Esophagus (tissue), 2 donors: ENCODE measurements at regions not wholly inside any gene's neighbourhood (a gene's known extent, or its start where the extent isn't known, plus 50 kb on each side); places are given as distances from the start of the nearest gene placed in this dataset.

Source experiments
- H3K27ac ChIP-seq, 2 donors: one replicate each; pipeline ENCODE4 v1.5.1; 2013; ENCODE audit warnings: low read depth in 2 of 2, mild to moderate bottlenecking in 2 of 2, inconsistent platforms in 1 of 2, low read length in 1 of 2, moderate library complexity in 1 of 2
- H3K27me3 ChIP-seq, 2 donors: one replicate each; pipeline ENCODE4 v1.6.1; 2013; ENCODE audit warnings: low read length in 2 of 2, control low read depth in 1 of 2, mild to moderate bottlenecking in 1 of 2; ENCODE audit not compliant: insufficient read depth in 2 of 2, control insufficient read depth in 1 of 2
- H3K36me3 ChIP-seq, 2 donors: one replicate each; pipeline ENCODE4 v1.6.1; 2013; ENCODE audit warnings: low read length in 1 of 2; ENCODE audit not compliant: control insufficient read depth in 2 of 2, insufficient read depth in 2 of 2
- H3K4me1 ChIP-seq, 2 donors: one replicate each; pipeline ENCODE4 v1.6.1; 2013; ENCODE audit warnings: low read length in 1 of 2; ENCODE audit not compliant: control insufficient read depth in 2 of 2, insufficient read depth in 2 of 2
- H3K4me3 ChIP-seq, 2 donors: one replicate each; pipeline ENCODE4 v1.5.1; 2013; ENCODE audit warnings: low read length in 2 of 2, mild to moderate bottlenecking in 2 of 2, low read depth in 1 of 2, moderate library complexity in 1 of 2
- H3K9me3 ChIP-seq, 2 donors: one replicate each; pipeline ENCODE4 v1.6.1; 2013; ENCODE audit warnings: mild to moderate bottlenecking in 2 of 2, low read depth in 1 of 2, low read length in 1 of 2, moderate library complexity in 1 of 2; ENCODE audit not compliant: control insufficient read depth in 2 of 2, insufficient read depth in 1 of 2
- WGBS, 2 donors: extraction: QIAGEN DNeasy Blood & Tissue Kit; methylation state at CpG; one replicate each; pipeline ENCODE4 v1.1.7; 2013; 5-methylcytosine and 5-hydroxymethylcytosine counted together
- donor health status: healthy with polysubstance abuse.
- donor health status: Bipolar disorder and iron deficiency.

DNA sequence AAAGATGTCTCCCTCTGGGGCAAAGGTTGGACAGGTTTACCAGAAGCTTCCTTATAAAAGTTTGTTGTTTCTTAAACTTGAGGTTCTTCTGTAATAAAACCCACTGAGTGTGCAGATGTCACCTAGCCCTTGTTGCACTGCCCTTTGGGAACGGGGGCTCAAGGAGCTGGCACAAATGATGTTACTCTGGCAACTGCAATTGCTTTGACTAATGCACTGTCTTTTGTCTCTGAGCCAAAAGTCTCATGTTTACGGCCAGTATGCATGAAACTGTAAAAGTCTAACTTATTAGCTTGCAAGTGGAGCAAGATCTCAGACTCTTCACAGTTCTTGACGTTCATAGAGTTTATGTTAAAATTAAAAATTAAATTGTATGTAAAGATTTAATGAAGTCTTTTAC is 655.7 kb downstream of the EPHA7 start:
- WGBS, 2 donors = 61 to 66% methylated on average over 3 of the region's 3 CpGs

DNA sequence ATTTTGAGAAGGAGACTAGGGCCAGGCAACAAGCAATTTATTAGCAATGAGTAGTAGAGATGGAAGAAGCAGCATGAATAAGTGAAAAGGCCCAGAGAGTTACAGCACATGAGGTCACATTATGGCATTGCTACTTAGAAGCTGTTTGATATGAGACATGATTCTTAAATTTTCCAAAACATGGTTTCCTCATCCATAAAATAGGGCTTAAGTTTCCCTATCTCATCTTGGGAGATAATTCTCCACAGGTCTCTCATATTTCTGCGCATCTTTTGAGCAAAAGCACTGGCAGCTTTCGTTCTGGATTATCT is 656.1 kb downstream of the EPHA7 start:
- no peaks in the 10 kb centered on the region for H3K27me3 ChIP-seq
- no peaks in the 10 kb centered on the region for H3K9me3 ChIP-seq
- no peak overlapping the region for H3K27ac ChIP-seq
- H3K36me3 ChIP-seq = no peaks in the 10 kb centered on the region
- no peak overlapping the region for H3K4me3 ChIP-seq
- no peaks in the 10 kb centered on the region for H3K4me1 ChIP-seq
- 74 to 82% methylated on average over 2 of the region's 2 CpGs for WGBS, 2 donors

More for the DNA sequence above, 655.7 kb downstream of the EPHA7 start:
- no peak overlapping the region for H3K27ac ChIP-seq
- H3K4me1 ChIP-seq = no peaks in the 10 kb centered on the region
- H3K4me3 ChIP-seq = no peak overlapping the region
- no peaks in the 10 kb centered on the region for H3K9me3 ChIP-seq
- H3K36me3 ChIP-seq = no peaks in the 10 kb centered on the region
- no peaks in the 10 kb centered on the region for H3K27me3 ChIP-seq

GRCh38 chr6:92762443-92763273 is 656.7 kb downstream of the EPHA7 start:
- Histone ChIP-seq H3K9me3 (no peaks in the 10 kb centered on the region), H3K36me3 (no peaks in the 10 kb centered on the region), H3K27me3 (no peaks in the 10 kb centered on the region), H3K27ac (no peak overlapping the region), H3K4me3 (no peak overlapping the region), H3K4me1 (no peaks in the 10 kb centered on the region)
- WGBS, 2 donors = 54 to 63% methylated on average over 3 of the region's 3 CpGs

- WGBS, 2 donors = 56 to 70% methylated on average over 3 of the region's 3 CpGs
These were observed 660.2 kb downstream of the EPHA7 start for GRCh38 chr6:92759178-92759577.

DNA sequence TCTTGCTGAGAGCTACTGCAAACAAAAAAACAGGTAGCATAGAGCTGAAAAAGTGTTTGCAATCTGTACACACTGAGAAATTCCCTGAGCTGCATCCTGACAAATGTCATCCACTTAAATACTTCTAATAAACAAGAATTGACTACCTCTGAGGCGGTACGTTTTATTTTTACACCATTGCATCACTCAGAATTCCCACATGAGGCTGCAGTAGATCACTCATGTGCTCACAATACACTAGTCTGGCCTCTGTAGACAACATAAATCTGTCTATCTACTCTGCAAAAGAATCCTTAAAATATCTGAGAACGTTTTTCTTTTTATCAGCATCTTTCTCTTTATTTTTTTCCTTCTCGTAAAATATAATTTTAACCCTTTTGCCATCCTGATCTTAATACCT is 661.4 kb downstream of the EPHA7 start:
- 72% methylated on average over 4 of the region's 4 CpGs for WGBS, 2 donors
- H3K9me3 ChIP-seq = peaks cover 3 to 9% of the 10 kb centered on the region in 2 donors
- H3K4me1 ChIP-seq = no peaks in the 10 kb centered on the region
- no peaks in the 10 kb centered on the region for H3K27me3 ChIP-seq
- no peaks in the 10 kb centered on the region for H3K36me3 ChIP-seq
- no peak overlapping the region for H3K4me3 ChIP-seq
- H3K27ac ChIP-seq = no peak overlapping the region

More at GRCh38 chr6:92759178-92759577, 660.2 kb downstream of the EPHA7 start:
- Histone ChIP-seq H3K27ac (no peak overlapping the region), H3K36me3 (no peaks in the 10 kb centered on the region), H3K9me3 (peaks cover 0 to 4% of the 10 kb centered on the region in 2 donors), H3K4me1 (no peaks in the 10 kb centered on the region), H3K4me3 (no peak overlapping the region), H3K27me3 (no peaks in the 10 kb centered on the region)

DNA sequence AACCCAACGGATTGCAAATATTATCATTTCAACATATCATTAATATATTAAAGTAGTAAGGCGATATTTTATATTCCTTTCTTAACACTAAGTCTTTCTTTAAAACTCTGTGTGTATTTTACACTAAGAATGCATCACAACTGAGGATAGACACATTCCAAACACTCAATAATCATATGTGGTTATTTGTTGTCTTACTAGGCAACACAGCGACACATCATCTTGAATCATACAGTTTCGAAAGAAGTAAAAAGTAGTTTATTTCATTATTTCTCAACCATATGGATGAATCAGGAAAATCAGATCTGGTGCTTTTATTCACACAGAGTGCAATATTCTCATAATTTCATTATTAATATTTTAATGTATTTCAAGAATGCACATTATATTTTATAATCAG is 662.4 kb downstream of the EPHA7 start:
- Histone ChIP-seq H3K36me3 (no peaks in the 10 kb centered on the region), H3K4me1 (no peaks in the 10 kb centered on the region), H3K27me3 (no peaks in the 10 kb centered on the region), H3K27ac (no peak overlapping the region), H3K9me3 (peaks cover 3 to 9% of the 10 kb centered on the region in 2 donors), H3K4me3 (no peak overlapping the region)
- 81 to 85% methylated on average over 4 of the region's 4 CpGs for WGBS, 2 donors

DNA sequence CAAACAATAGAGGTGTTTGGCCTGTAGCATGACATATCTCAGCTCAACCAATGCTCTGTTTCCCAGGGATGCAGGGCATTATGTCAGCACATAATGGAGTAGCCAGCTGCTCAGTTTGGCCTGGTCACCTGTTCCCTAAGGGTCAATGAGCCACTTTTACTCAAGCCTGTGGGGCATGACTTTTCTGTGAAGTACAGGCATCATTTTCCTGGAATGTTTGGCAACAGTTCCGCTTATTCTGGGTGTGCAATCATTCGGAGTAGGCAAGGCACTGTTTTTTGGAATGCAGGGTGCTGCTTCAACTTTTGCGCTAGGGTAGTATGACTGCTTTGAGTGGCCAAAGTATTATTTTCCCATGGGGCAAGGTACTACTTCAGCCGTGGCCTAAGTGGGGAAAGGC is 665.4 kb downstream of the EPHA7 start:
- no peaks in the 10 kb centered on the region for H3K27me3 ChIP-seq
- no peak overlapping the region for H3K4me3 ChIP-seq
- 93% methylated on average over 4 of the region's 4 CpGs for WGBS, 2 donors
- H3K4me1 ChIP-seq = no peaks in the 10 kb centered on the region
- H3K36me3 ChIP-seq = no peaks in the 10 kb centered on the region
- peaks cover 3 to 9% of the 10 kb centered on the region in 2 donors for H3K9me3 ChIP-seq
- H3K27ac ChIP-seq = no peak overlapping the region

DNA sequence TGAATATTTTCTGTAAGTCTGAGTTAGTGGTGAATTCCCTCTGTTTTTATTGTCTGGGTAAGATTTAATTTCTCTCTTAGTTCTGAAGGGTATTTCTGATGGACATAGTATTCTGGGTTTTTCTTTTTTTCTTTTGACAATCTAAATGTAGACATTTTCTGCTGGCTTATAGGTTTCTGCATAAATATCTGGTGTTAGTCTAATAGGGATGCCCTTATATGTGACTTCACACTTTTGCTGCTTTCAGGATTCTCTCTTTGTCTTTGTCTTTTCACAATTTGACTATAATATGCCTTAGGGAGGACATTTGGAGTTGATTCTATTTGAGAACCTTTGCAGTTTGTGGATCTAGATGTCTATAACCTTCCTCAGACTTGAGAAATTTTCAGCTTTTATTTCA is 667.2 kb downstream of the EPHA7 start:
- Histone ChIP-seq H3K4me3 (no peak overlapping the region), H3K4me1 (no peaks in the 10 kb centered on the region)

DNA sequence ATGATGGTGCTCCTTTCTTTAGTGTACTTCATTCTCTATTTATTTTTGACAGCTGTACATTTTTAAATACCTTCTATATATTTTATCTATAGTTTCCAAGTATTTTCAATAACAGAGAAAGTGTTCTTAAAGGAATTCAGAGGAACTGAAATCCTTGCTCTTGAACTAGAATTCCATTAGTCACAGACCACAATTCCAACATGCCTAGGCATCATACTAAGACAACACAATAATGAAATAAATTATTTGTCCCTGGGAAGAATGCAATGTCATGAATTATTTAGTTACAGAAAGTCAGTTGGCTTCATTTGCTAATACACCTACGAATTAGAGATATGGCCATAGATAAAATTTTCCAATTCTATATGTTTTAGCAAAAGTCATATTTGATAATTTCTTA is 671.2 kb downstream of the EPHA7 start:
- Histone ChIP-seq H3K27ac (no peak overlapping the region), H3K4me1 (no peaks in the 10 kb centered on the region), H3K4me3 (no peak overlapping the region), H3K27me3 (no peaks in the 10 kb centered on the region), H3K9me3 (peaks cover 0 to under 1% of the 10 kb centered on the region in 2 donors), H3K36me3 (no peaks in the 10 kb centered on the region)
- 72 to 87% methylated on average over 1 of the region's 1 CpG for WGBS, 2 donors

More for the DNA sequence above, 667.2 kb downstream of the EPHA7 start:
- Histone ChIP-seq H3K27ac (no peak overlapping the region), H3K9me3 (peaks cover 3 to 9% of the 10 kb centered on the region in 2 donors), H3K27me3 (no peaks in the 10 kb centered on the region), H3K36me3 (no peaks in the 10 kb centered on the region)

- 93 to 96% methylated on average over 3 of the region's 3 CpGs for WGBS, 2 donors
- Histone ChIP-seq H3K4me3 (no peak overlapping the region), H3K36me3 (no peaks in the 10 kb centered on the region), H3K4me1 (no peaks in the 10 kb centered on the region), H3K27me3 (no peaks in the 10 kb centered on the region), H3K27ac (no peak overlapping the region), H3K9me3 (no peaks in the 10 kb centered on the region)
These were observed 681.4 kb downstream of the EPHA7 start for GRCh38 chr6:92737983-92738382.
